ENCODE measurements at regions not wholly inside any gene's neighbourhood (a gene's known extent, or its start where the extent isn't known, plus 50 kb on each side); places are given as distances from the start of the nearest gene placed in this dataset.

- Histone ChIP-seq H3K4me3 (ENCODE audit: low read depth, low read length) (no peak overlapping the region), H3K4me1 (no peaks in the 10 kb centered on the region), H3K9me3 (no peaks in the 10 kb centered on the region), H3K27me3 (replicated peaks; ENCODE audit: control insufficient read depth, insufficient read depth, low read length) (no peaks in the 10 kb centered on the region), H3K36me3 (ENCODE audit: control insufficient read depth, insufficient read depth, low read length) (no peaks in the 10 kb centered on the region)
- POLR2A ChIA-PET = no interaction called here
- DNase-seq = no peak
- intact Hi-C loops (cut with micrococcal nuclease; ENCODE audit: unreplicated experiment) = no loop called here
- Mint-ChIP-seq H3K4me1 (ENCODE audit: low read depth, unreplicated experiment) (no peaks in the 10 kb centered on the region), H3K27ac (ENCODE audit: unreplicated experiment) (no peak overlapping the region), H3K36me3 (ENCODE audit: insufficient read depth, unreplicated experiment) (no peaks in the 10 kb centered on the region), H3K9me3 (ENCODE audit: unreplicated experiment) (no peaks in the 10 kb centered on the region), H3K4me3 (ENCODE audit: unreplicated experiment) (no peak overlapping the region), H3K27me3 (ENCODE audit: insufficient read depth, unreplicated experiment) (no peaks in the 10 kb centered on the region)
- BruUV-seq (replicated peaks) = no TSS peak
- TF ChIP-seq CTCF (IDR thresholded peaks at IDR 0.05; ENCODE audit: insufficient read depth in 1 of 2, low read depth in 1 of 2, low read length in 1 of 2, severe bottlenecking in 1 of 2, unreplicated experiment in 1 of 2) = no peak
- CTCF ChIA-PET = no interaction called here
Measured at GRCh38 chr1:199184180-199184579, 545.3 kb downstream of the PTPRC start.

- BruUV-seq (replicated peaks) = no TSS peak
- no peaks in the 10 kb centered on the region for H3K36me3 ChIP-seq (ENCODE audit: control insufficient read depth, insufficient read depth, low read length)
- no peaks in the 10 kb centered on the region for H3K4me1 ChIP-seq
- no peaks in the 10 kb centered on the region for H3K36me3 Mint-ChIP-seq (ENCODE audit: insufficient read depth, unreplicated experiment)
- intact Hi-C loops (cut with micrococcal nuclease; ENCODE audit: unreplicated experiment) = no loop called here
- no peaks in the 10 kb centered on the region for H3K27me3 Mint-ChIP-seq (ENCODE audit: insufficient read depth, unreplicated experiment)
- no peaks in the 10 kb centered on the region for H3K27me3 ChIP-seq (replicated peaks; ENCODE audit: control insufficient read depth, insufficient read depth, low read length)
- no peak overlapping the region for H3K4me3 ChIP-seq (ENCODE audit: low read depth, low read length)
- no peak overlapping the region for H3K27ac Mint-ChIP-seq (ENCODE audit: unreplicated experiment)
- H3K9me3 Mint-ChIP-seq (ENCODE audit: unreplicated experiment) = no peaks in the 10 kb centered on the region
- ChIA-PET CTCF (no interaction called here), POLR2A (no interaction called here)
- H3K4me1 Mint-ChIP-seq (ENCODE audit: low read depth, unreplicated experiment) = no peaks in the 10 kb centered on the region
- no peaks in the 10 kb centered on the region for H3K9me3 ChIP-seq
- H3K4me3 Mint-ChIP-seq (ENCODE audit: unreplicated experiment) = no peak overlapping the region
- no peak for DNase-seq
- TF ChIP-seq CTCF (IDR thresholded peaks at IDR 0.05; ENCODE audit: insufficient read depth in 1 of 2, low read depth in 1 of 2, low read length in 1 of 2, severe bottlenecking in 1 of 2, unreplicated experiment in 1 of 2) = no peak
Measured at GRCh38 chr1:199194862-199195261, 556.0 kb downstream of the PTPRC start.

GRCh38 chr1:199197695-199198094 is 558.9 kb downstream of the PTPRC start:
- POLR2A ChIA-PET = no interaction called here
- Histone ChIP-seq H3K4me3 (ENCODE audit: low read depth, low read length) (no peak overlapping the region), H3K36me3 (ENCODE audit: control insufficient read depth, insufficient read depth, low read length) (no peaks in the 10 kb centered on the region), H3K4me1 (no peaks in the 10 kb centered on the region), H3K27me3 (replicated peaks; ENCODE audit: control insufficient read depth, insufficient read depth, low read length) (no peaks in the 10 kb centered on the region), H3K9me3 (no peaks in the 10 kb centered on the region)
- H3K9me3 Mint-ChIP-seq (ENCODE audit: unreplicated experiment) = no peaks in the 10 kb centered on the region
- intact Hi-C loops (cut with micrococcal nuclease; ENCODE audit: unreplicated experiment) = no loop called here
- no peak for DNase-seq
- TF ChIP-seq CTCF (IDR thresholded peaks at IDR 0.05; ENCODE audit: insufficient read depth in 1 of 2, low read depth in 1 of 2, low read length in 1 of 2, severe bottlenecking in 1 of 2, unreplicated experiment in 1 of 2) = no peak
- H3K27ac Mint-ChIP-seq (ENCODE audit: unreplicated experiment) = no peak overlapping the region
- no peak overlapping the region for H3K4me3 Mint-ChIP-seq (ENCODE audit: unreplicated experiment)
- no peaks in the 10 kb centered on the region for H3K4me1 Mint-ChIP-seq (ENCODE audit: low read depth, unreplicated experiment)
- no peaks in the 10 kb centered on the region for H3K36me3 Mint-ChIP-seq (ENCODE audit: insufficient read depth, unreplicated experiment)
- BruUV-seq (replicated peaks) = no TSS peak
- CTCF ChIA-PET = no interaction called here
- no peaks in the 10 kb centered on the region for H3K27me3 Mint-ChIP-seq (ENCODE audit: insufficient read depth, unreplicated experiment)

Measured in Caco-2 (cell line).